CD4-positive, alpha-beta T cell treated with Interleukin-15 for 1 hour (primary cell): ENCODE measurements at regions not wholly inside any gene's neighbourhood (a gene's known extent, or its start where the extent isn't known, plus 50 kb on each side); places are given as distances from the start of the nearest gene placed in this dataset.
A peak's percentile ranks its signal among the peaks of the same experiment; 100 is the strongest.
"Not testable (repeated sequence)": the region's sequence is repeated elsewhere in the genome, so short reads cannot be mapped to it uniquely, and the experiment has no call there.

Source experiments
- DNase-seq: peaks from one replicate; pipeline ENCODE4 v3.0.0-alpha.2; 2020

GRCh38 chr21:17738176-17738953, 80.8 kb downstream of the C21orf91 start:
- no peak for DNase-seq

GRCh38 chr21:17736072-17736471, 83.1 kb downstream of the C21orf91 start:
- no peak for DNase-seq

- DNase-seq = no peak
Observed at GRCh38 chr21:17733209-17733608, 85.9 kb downstream of the C21orf91 start.

- DNase-seq = no peak
Observed at GRCh38 chr21:17732306-17732705, 86.8 kb downstream of the C21orf91 start.

GRCh38 chr21:17731554-17731953, 87.6 kb downstream of the C21orf91 start:
- DNase-seq = no peak

GRCh38 chr21:17730782-17731181, 88.4 kb downstream of the C21orf91 start:
- no peak for DNase-seq

- no peak for DNase-seq
Observed at GRCh38 chr21:17729455-17729854, 89.7 kb downstream of the C21orf91 start.

GRCh38 chr21:17727361-17727760, 91.8 kb downstream of the C21orf91 start:
- no peak for DNase-seq

- DNase-seq = no peak
Observed at GRCh38 chr21:17726047-17726829, 92.9 kb downstream of the C21orf91 start.

GRCh38 chr21:17725339-17725738, 93.8 kb downstream of the C21orf91 start:
- no peak for DNase-seq

GRCh38 chr21:17712887-17713286, 100.2 kb upstream of the BTG3 start:
- no peak for DNase-seq

- DNase-seq = no peak
Observed at GRCh38 chr21:17711896-17712295, 99.2 kb upstream of the BTG3 start.

GRCh38 chr21:17709266-17709611, 96.5 kb upstream of the BTG3 start:
- DNase-seq = no peak

- no peak for DNase-seq
Observed at GRCh38 chr21:17708522-17709265, 96.0 kb upstream of the BTG3 start.

- no peak for DNase-seq
Observed at GRCh38 chr21:17699524-17700189, 87.0 kb upstream of the BTG3 start.

GRCh38 chr21:17697473-17697872, 84.8 kb upstream of the BTG3 start:
- no peak for DNase-seq

- DNase-seq = not testable (repeated sequence)
Observed at GRCh38 chr21:17694416-17694815, 81.7 kb upstream of the BTG3 start.

GRCh38 chr21:17693801-17694200, 81.1 kb upstream of the BTG3 start:
- DNase-seq = no peak

GRCh38 chr21:17690078-17690494, 77.4 kb upstream of the BTG3 start:
- DNase-seq = no peak

- DNase-seq = peak; percentile 57
Observed at GRCh38 chr21:17688912-17689874, 76.5 kb upstream of the BTG3 start.

GRCh38 chr21:17682924-17683323, 70.2 kb upstream of the BTG3 start:
- no peak for DNase-seq
